ENCODE measurements at regions not wholly inside any gene's neighbourhood (a gene's known extent, or its start where the extent isn't known, plus 50 kb on each side); places are given as distances from the start of the nearest gene placed in this dataset.
"Not testable (repeated sequence)": the region's sequence is repeated elsewhere in the genome, so short reads cannot be mapped to it uniquely, and the experiment has no call there.

DNA sequence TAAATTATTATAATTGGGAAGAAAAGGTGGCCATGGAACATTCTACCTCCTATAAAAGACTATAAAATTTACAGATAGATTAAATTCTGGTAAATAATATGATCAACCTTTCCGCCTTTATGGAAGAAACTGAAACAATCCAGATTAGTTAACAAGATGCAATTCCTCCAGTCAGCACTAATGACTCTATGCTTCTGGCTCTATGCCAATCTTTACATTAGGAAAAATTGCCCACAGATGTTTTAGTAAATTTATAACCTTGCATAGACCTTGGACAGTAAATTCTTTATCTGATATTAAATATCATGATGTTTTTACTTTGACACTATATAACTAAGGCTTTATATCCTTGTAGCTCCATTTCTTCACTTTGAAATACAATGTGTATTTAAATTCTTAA lies 2302.5 kb downstream of the ARAP2 start:
- no peak for DNase-seq (ENCODE audit: low read depth, low spot score)
- no peaks in the 10 kb centered on the region for H3K36me3 ChIP-seq (ENCODE audit: insufficient read depth, insufficient read length, low read length)
- no peak overlapping the region for H3K9ac ChIP-seq (ENCODE audit: insufficient read length, low read depth)
- no peaks in the 10 kb centered on the region for H3K9me3 ChIP-seq (ENCODE audit: insufficient read depth, low read length)
- H3K27me3 ChIP-seq (ENCODE audit: insufficient read depth, insufficient read length): no peaks in the 10 kb centered on the region
- no peak for TF ChIP-seq YY1 (IDR thresholded peaks at IDR 0.05; ENCODE audit: insufficient read depth, insufficient read length)
- TF ChIP-seq ZNF274 (IDR thresholded peaks at IDR 0.05; ENCODE audit: low read depth, low read length): no peak
- no peak for TF ChIP-seq SUZ12 (IDR thresholded peaks at IDR 0.05; ENCODE audit: extremely low read depth, insufficient read depth, insufficient read length)
- H3K4me3 ChIP-seq (ENCODE audit: insufficient read length, low read depth): no peak overlapping the region
- H3K4me1 ChIP-seq (ENCODE audit: insufficient read depth, insufficient read length): no peaks in the 10 kb centered on the region

DNA sequence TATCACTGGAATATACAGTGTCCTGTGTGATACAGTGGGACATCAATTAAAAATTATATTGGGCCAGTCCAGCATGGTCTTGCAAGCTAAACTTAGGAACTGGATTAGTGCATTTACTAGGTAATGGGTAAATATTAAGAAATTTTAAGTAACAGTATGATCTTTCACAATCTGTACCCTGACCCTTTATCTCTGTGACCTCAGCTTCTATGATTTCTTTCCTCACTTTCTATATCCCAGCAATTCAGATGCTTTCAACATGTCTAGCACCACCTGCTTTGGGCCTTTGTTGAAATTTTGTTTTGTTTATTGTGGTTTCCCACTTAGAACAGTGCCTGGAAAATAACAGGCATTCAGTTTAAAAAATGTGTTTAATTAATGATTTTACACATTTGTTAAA lies 2295.4 kb downstream of the ARAP2 start:
- no peak overlapping the region for H3K9ac ChIP-seq (ENCODE audit: insufficient read length, low read depth)
- H3K36me3 ChIP-seq (ENCODE audit: insufficient read depth, insufficient read length, low read length): no peaks in the 10 kb centered on the region
- no peak overlapping the region for H3K4me3 ChIP-seq (ENCODE audit: insufficient read length, low read depth)
- H3K4me1 ChIP-seq (ENCODE audit: insufficient read depth, insufficient read length): no peaks in the 10 kb centered on the region
- no peaks in the 10 kb centered on the region for H3K9me3 ChIP-seq (ENCODE audit: insufficient read depth, low read length)
- no peak for DNase-seq (ENCODE audit: low read depth, low spot score)
- TF ChIP-seq SUZ12 (IDR thresholded peaks at IDR 0.05; ENCODE audit: extremely low read depth, insufficient read depth, insufficient read length) (no peak), ZNF274 (IDR thresholded peaks at IDR 0.05; ENCODE audit: low read depth, low read length) (no peak), YY1 (IDR thresholded peaks at IDR 0.05; ENCODE audit: insufficient read depth, insufficient read length) (no peak)
- no peaks in the 10 kb centered on the region for H3K27me3 ChIP-seq (ENCODE audit: insufficient read depth, insufficient read length)

DNA sequence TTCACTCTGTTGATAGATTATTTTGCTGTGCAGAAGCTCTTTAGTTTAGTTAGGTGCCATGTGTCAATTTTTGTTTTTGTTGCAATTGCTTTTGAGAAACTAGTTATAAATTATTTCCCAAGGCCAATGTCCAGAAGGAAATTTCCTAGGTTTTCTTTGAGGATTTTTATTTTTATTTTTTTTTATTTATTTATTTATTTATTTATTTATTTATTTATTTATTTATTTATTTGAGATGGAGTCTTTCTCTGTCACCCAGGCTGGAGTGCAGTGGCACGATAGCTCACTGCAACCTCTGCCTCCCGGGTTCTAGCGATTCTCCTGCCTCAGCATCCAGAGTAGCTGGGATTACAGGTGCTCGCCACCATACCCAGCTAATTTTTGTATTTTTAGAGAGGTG lies 2290.5 kb downstream of the ARAP2 start:
- not testable (repeated sequence) for H3K4me3 ChIP-seq (ENCODE audit: insufficient read length, low read depth); H3K36me3 ChIP-seq (ENCODE audit: insufficient read depth, insufficient read length, low read length); H3K9ac ChIP-seq (ENCODE audit: insufficient read length, low read depth); H3K4me1 ChIP-seq (ENCODE audit: insufficient read depth, insufficient read length); H3K9me3 ChIP-seq (ENCODE audit: insufficient read depth, low read length); DNase-seq (ENCODE audit: low read depth, low spot score); H3K27me3 ChIP-seq (ENCODE audit: insufficient read depth, insufficient read length)

DNA sequence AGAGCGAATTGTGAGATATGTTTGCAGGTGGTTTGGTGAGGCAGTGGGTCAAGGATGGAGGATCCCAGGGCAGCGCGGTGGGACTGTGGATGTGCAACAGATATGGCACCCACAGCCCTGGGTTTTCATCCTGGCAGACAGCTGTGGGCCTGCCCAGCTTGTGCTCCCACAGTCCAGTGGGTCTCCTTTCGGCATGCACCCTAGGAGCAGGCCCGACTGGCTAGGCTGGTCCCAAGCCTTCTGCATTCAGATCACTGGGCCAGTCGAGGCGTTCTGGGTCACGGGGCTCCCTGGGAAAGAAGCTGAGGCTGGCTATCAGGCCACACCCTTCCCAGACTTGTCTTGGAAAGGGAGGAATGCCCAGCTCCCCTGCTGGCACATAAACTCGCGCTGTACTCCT lies 2289.6 kb downstream of the ARAP2 start:
- H3K9me3 ChIP-seq (ENCODE audit: insufficient read depth, low read length): no peaks in the 10 kb centered on the region
- no peak for DNase-seq (ENCODE audit: low read depth, low spot score)
- H3K9ac ChIP-seq (ENCODE audit: insufficient read length, low read depth): no peak overlapping the region
- no peaks in the 10 kb centered on the region for H3K36me3 ChIP-seq (ENCODE audit: insufficient read depth, insufficient read length, low read length)
- H3K4me1 ChIP-seq (ENCODE audit: insufficient read depth, insufficient read length): no peaks in the 10 kb centered on the region
- no peaks in the 10 kb centered on the region for H3K27me3 ChIP-seq (ENCODE audit: insufficient read depth, insufficient read length)
- H3K4me3 ChIP-seq (ENCODE audit: insufficient read length, low read depth): no peak overlapping the region
- TF ChIP-seq ZNF274 (IDR thresholded peaks at IDR 0.05; ENCODE audit: low read depth, low read length): no peak

DNA sequence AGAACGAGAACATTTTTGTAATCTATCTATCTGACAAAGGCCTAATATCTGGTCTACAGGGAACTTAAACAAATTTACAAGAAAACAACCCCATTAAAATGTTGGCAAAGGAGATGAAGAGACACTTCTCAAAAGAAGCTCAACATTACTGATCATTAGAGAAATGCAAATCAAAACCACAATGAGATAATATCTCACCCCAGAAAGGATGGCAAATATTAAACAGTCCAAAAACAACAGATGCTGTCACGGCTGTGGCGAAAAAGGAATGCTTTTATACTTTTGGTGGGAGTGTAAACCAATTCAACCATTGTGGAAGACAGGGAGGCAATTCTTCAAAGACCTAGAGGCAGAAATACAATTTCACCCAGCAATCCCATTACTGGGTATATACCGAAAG lies 2284.8 kb downstream of the ARAP2 start:
- H3K4me1 ChIP-seq (ENCODE audit: insufficient read depth, insufficient read length): no peaks in the 10 kb centered on the region
- no peak overlapping the region for H3K4me3 ChIP-seq (ENCODE audit: insufficient read length, low read depth)
- no peaks in the 10 kb centered on the region for H3K36me3 ChIP-seq (ENCODE audit: insufficient read depth, insufficient read length, low read length)
- DNase-seq (ENCODE audit: low read depth, low spot score): no peak
- H3K9ac ChIP-seq (ENCODE audit: insufficient read length, low read depth): no peak overlapping the region
- no peaks in the 10 kb centered on the region for H3K27me3 ChIP-seq (ENCODE audit: insufficient read depth, insufficient read length)
- no peaks in the 10 kb centered on the region for H3K9me3 ChIP-seq (ENCODE audit: insufficient read depth, low read length)
- TF ChIP-seq ZNF274 (IDR thresholded peaks at IDR 0.05; ENCODE audit: low read depth, low read length) (no peak), SUZ12 (IDR thresholded peaks at IDR 0.05; ENCODE audit: extremely low read depth, insufficient read depth, insufficient read length) (no peak), YY1 (IDR thresholded peaks at IDR 0.05; ENCODE audit: insufficient read depth, insufficient read length) (no peak)

DNA sequence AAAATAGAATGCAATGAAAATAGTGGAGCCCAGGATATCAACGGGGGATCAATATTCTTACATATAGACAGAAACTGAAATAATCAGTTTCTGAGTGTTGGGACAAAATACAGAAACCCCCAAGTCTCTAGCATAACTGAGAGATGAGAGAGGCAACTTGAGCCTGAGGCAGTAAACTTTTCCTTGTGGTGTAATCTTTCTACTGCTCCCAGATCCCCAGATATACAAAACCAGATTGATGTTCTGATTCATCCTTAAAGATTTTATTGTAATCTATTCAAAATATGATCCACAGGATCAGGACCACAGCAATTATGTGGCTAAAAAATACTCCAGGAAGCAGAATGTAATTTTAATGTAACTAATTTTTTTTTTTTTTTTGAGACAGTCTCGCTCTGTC lies 2282.6 kb downstream of the ARAP2 start:
- DNase-seq (ENCODE audit: low read depth, low spot score): no peak
- H3K9ac ChIP-seq (ENCODE audit: insufficient read length, low read depth): no peak overlapping the region
- H3K4me3 ChIP-seq (ENCODE audit: insufficient read length, low read depth): no peak overlapping the region
- no peaks in the 10 kb centered on the region for H3K36me3 ChIP-seq (ENCODE audit: insufficient read depth, insufficient read length, low read length)
- no peaks in the 10 kb centered on the region for H3K4me1 ChIP-seq (ENCODE audit: insufficient read depth, insufficient read length)
- no peaks in the 10 kb centered on the region for H3K9me3 ChIP-seq (ENCODE audit: insufficient read depth, low read length)
- no peaks in the 10 kb centered on the region for H3K27me3 ChIP-seq (ENCODE audit: insufficient read depth, insufficient read length)
- TF ChIP-seq YY1 (IDR thresholded peaks at IDR 0.05; ENCODE audit: insufficient read depth, insufficient read length) (no peak), SUZ12 (IDR thresholded peaks at IDR 0.05; ENCODE audit: extremely low read depth, insufficient read depth, insufficient read length) (no peak), ZNF274 (IDR thresholded peaks at IDR 0.05; ENCODE audit: low read depth, low read length) (no peak)

DNA sequence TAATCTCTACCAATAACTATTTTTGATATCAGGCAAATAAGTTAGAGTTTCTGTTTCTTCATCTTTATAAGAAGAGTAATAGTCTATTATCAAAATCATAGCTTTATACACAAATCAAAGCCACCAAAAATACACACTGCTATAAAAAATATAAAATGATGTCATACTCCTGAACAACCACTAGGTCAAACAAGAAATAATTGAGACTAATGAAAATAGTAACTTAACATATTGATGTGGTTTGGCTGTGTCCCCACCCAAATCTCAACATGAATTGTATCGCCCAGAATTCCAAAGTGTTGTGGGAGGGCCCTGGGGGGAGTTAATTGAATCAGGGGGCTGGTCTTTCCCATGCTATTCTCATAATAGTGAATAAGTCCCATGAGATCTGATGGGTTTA lies 2277.5 kb downstream of the ARAP2 start:
- Histone ChIP-seq H3K4me1 (ENCODE audit: insufficient read depth, insufficient read length) (no peaks in the 10 kb centered on the region), H3K36me3 (ENCODE audit: insufficient read depth, insufficient read length, low read length) (no peaks in the 10 kb centered on the region), H3K9ac (ENCODE audit: insufficient read length, low read depth) (no peak overlapping the region), H3K27me3 (ENCODE audit: insufficient read depth, insufficient read length) (no peaks in the 10 kb centered on the region), H3K4me3 (ENCODE audit: insufficient read length, low read depth) (no peak overlapping the region), H3K9me3 (ENCODE audit: insufficient read depth, low read length) (no peaks in the 10 kb centered on the region)
- no peak for DNase-seq (ENCODE audit: low read depth, low spot score)
- no peak for TF ChIP-seq ZNF274 (IDR thresholded peaks at IDR 0.05; ENCODE audit: low read depth, low read length)
- no peak for TF ChIP-seq SUZ12 (IDR thresholded peaks at IDR 0.05; ENCODE audit: extremely low read depth, insufficient read depth, insufficient read length)
- TF ChIP-seq YY1 (IDR thresholded peaks at IDR 0.05; ENCODE audit: insufficient read depth, insufficient read length): no peak

DNA sequence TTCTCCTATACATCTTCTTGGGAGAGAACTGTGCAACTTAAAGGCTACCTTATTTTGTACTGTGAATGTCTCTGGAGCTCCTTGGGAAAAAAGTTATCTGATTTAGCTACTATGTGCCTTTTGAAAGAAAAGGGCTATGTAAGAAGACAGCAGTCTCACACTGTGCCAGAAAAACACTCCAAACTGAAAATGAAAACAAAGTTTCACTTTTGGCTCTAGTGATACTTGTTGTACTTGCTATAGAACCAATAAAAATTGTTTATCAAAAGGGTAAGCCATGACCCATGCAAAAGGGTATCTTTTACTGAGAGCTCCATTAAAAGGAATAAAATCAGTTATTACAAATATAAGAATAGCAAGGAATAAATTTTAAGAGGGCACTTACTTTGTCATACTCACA lies 2270.0 kb downstream of the ARAP2 start:
- Histone ChIP-seq H3K9me3 (ENCODE audit: insufficient read depth, low read length) (no peaks in the 10 kb centered on the region), H3K4me1 (ENCODE audit: insufficient read depth, insufficient read length) (no peaks in the 10 kb centered on the region), H3K36me3 (ENCODE audit: insufficient read depth, insufficient read length, low read length) (no peaks in the 10 kb centered on the region), H3K9ac (ENCODE audit: insufficient read length, low read depth) (no peak overlapping the region), H3K4me3 (ENCODE audit: insufficient read length, low read depth) (no peak overlapping the region), H3K27me3 (ENCODE audit: insufficient read depth, insufficient read length) (no peaks in the 10 kb centered on the region)
- no peak for TF ChIP-seq YY1 (IDR thresholded peaks at IDR 0.05; ENCODE audit: insufficient read depth, insufficient read length)
- TF ChIP-seq SUZ12 (IDR thresholded peaks at IDR 0.05; ENCODE audit: extremely low read depth, insufficient read depth, insufficient read length): no peak
- TF ChIP-seq ZNF274 (IDR thresholded peaks at IDR 0.05; ENCODE audit: low read depth, low read length): no peak
- DNase-seq (ENCODE audit: low read depth, low spot score): no peak

Measured in NT2/D1 (cell line).